Left ventricle myocardium inferior (tissue), 1 donor: ENCODE measurements at regions not wholly inside any gene's neighbourhood (a gene's known extent, or its start where the extent isn't known, plus 50 kb on each side); places are given as distances from the start of the nearest gene placed in this dataset.
"Not testable (repeated sequence)": the region's sequence is repeated elsewhere in the genome, so short reads cannot be mapped to it uniquely, and the experiment has no call there.

ENCODE experiments used
- DNase-seq: peaks from one replicate; pipeline ENCODE4 v3.0.0-alpha.2; 2020
- H3K27ac ChIP-seq: fragments of 200-600 bp; replicated peaks from 2 replicates; pipeline ENCODE4 v1.8.0; 2021
- H3K27me3 ChIP-seq: fragments of 200-600 bp; 2 replicates; pipeline ENCODE4 v1.8.0; 2021; ENCODE audit warnings: low read depth
- H3K36me3 ChIP-seq: fragments of 200-600 bp; 2 replicates; pipeline ENCODE4 v1.8.0; 2021
- H3K4me1 ChIP-seq: fragments of 200-600 bp; 2 replicates; pipeline ENCODE4 v1.8.0; 2021
- H3K4me3 ChIP-seq: fragments of 200-600 bp; 2 replicates; pipeline ENCODE4 v1.8.0; 2021; ENCODE audit warnings: mild to moderate bottlenecking, moderate library complexity
- H3K9me3 ChIP-seq: fragments of 200-600 bp; replicated peaks from 2 replicates; pipeline ENCODE4 v1.8.0; 2021
- CTCF ChIP-seq: fragments of 200-600 bp; IDR thresholded peaks from 2 replicates; pipeline ENCODE4 v1.8.0; 2021; ENCODE audit warnings: antibody characterized with exemption, mild to moderate bottlenecking, borderline replicate concordance
- intact Hi-C: fragments of 100-400 bp; cut with micrococcal nuclease; formaldehyde crosslinking; loops from one replicate; pipeline ENCODE4 v1.11.0; 2022
- donor health status: DM: no; HTN: yes; CAD: no; lungs with severe emphysema.

GRCh38 chr1:66424530-66424929, 109.4 kb upstream of the SGIP1 start:
- H3K27ac ChIP-seq, H3K4me3 ChIP-seq, DNase-seq, H3K4me1 ChIP-seq, H3K27me3 ChIP-seq, H3K36me3 ChIP-seq, intact Hi-C loops: not testable (repeated sequence)
- H3K9me3 ChIP-seq = peaks cover 25% of the 10 kb centered on the region

GRCh38 chr1:66426239-66426853, 107.6 kb upstream of the SGIP1 start:
- TF ChIP-seq CTCF = no peak
- H3K27ac ChIP-seq = no peak overlapping the region
- intact Hi-C loops = no loop called here
- no peaks in the 10 kb centered on the region for H3K4me1 ChIP-seq
- no peaks in the 10 kb centered on the region for H3K27me3 ChIP-seq
- peaks cover 43% of the 10 kb centered on the region for H3K9me3 ChIP-seq
- no peaks in the 10 kb centered on the region for H3K36me3 ChIP-seq
- DNase-seq = no peak
- no peak overlapping the region for H3K4me3 ChIP-seq

GRCh38 chr1:66430815-66431214, 103.1 kb upstream of the SGIP1 start:
- intact Hi-C loops, DNase-seq, H3K4me1 ChIP-seq, H3K27me3 ChIP-seq, H3K4me3 ChIP-seq, H3K27ac ChIP-seq, H3K36me3 ChIP-seq: not testable (repeated sequence)
- H3K9me3 ChIP-seq = peaks cover 57% of the 10 kb centered on the region

- Histone ChIP-seq H3K36me3 (peaks cover 4% of the 10 kb centered on the region), H3K27ac (no peak overlapping the region), H3K4me3 (no peak overlapping the region), H3K4me1 (no peaks in the 10 kb centered on the region), H3K9me3 (peaks cover 57% of the 10 kb centered on the region), H3K27me3 (no peaks in the 10 kb centered on the region)
- no peak for TF ChIP-seq CTCF
- intact Hi-C loops = no loop called here
- DNase-seq = no peak
Measured at GRCh38 chr1:66431999-66432398, 102.0 kb upstream of the SGIP1 start.

- intact Hi-C loops = no loop called here
- no peak for TF ChIP-seq CTCF
- no peak for DNase-seq
- peaks cover 4% of the 10 kb centered on the region for H3K36me3 ChIP-seq
- H3K4me1 ChIP-seq = no peaks in the 10 kb centered on the region
- H3K27ac ChIP-seq = no peak overlapping the region
- H3K4me3 ChIP-seq = no peak overlapping the region
- H3K9me3 ChIP-seq = peaks cover 41% of the 10 kb centered on the region
- H3K27me3 ChIP-seq = no peaks in the 10 kb centered on the region
Measured at GRCh38 chr1:66433611-66434010, 100.3 kb upstream of the SGIP1 start.

- intact Hi-C loops = no loop called here
- peaks cover 36% of the 10 kb centered on the region for H3K9me3 ChIP-seq
- no peak overlapping the region for H3K4me3 ChIP-seq
- H3K27me3 ChIP-seq = no peaks in the 10 kb centered on the region
- H3K36me3 ChIP-seq = peaks cover 4% of the 10 kb centered on the region
- DNase-seq = no peak
- no peak for TF ChIP-seq CTCF
- no peak overlapping the region for H3K27ac ChIP-seq
- no peaks in the 10 kb centered on the region for H3K4me1 ChIP-seq
Measured at GRCh38 chr1:66434096-66434495, 99.9 kb upstream of the SGIP1 start.
